Hepatocyte (in vitro differentiated cells): ENCODE measurements at regions not wholly inside any gene's neighbourhood (a gene's known extent, or its start where the extent isn't known, plus 50 kb on each side); places are given as distances from the start of the nearest gene placed in this dataset.
A peak's percentile ranks its signal among the peaks of the same experiment; 100 is the strongest.
"Not testable (repeated sequence)": the region's sequence is repeated elsewhere in the genome, so short reads cannot be mapped to it uniquely, and the experiment has no call there.

Source experiments
- DNase-seq: peaks from one replicate; pipeline ENCODE4 v3.0.0-alpha.2; 2016; ENCODE audit warnings: low spot score
- H2AFZ ChIP-seq: fragments of 200-600 bp; sonication (generic); 2 replicates; pipeline ENCODE4 v1.6.0; 2016; ENCODE audit warnings: antibody characterized with exemption, mild to moderate bottlenecking
- H3K27ac ChIP-seq: fragments of 200-600 bp; sonication (generic); 2 replicates; pipeline ENCODE4 v1.5.1; 2016; ENCODE audit warnings: mild to moderate bottlenecking
- H3K27me3 ChIP-seq: fragments of 200-600 bp; sonication (generic); 2 replicates; pipeline ENCODE4 v1.6.1; 2016
- H3K36me3 ChIP-seq: fragments of 200-600 bp; sonication (generic); replicated peaks from 2 replicates; pipeline ENCODE4 v1.5.1; 2016; ENCODE audit warnings: low read depth; ENCODE audit not compliant: insufficient read depth
- H3K4me1 ChIP-seq: fragments of 200-600 bp; sonication (generic); 2 replicates; pipeline ENCODE4 v1.5.1; 2016; ENCODE audit warnings: mild to moderate bottlenecking, moderate library complexity; ENCODE audit not compliant: insufficient read depth
- H3K4me2 ChIP-seq: fragments of 200-600 bp; sonication (generic); 2 replicates; pipeline ENCODE4 v1.6.0; 2016
- H3K4me3 ChIP-seq: fragments of 200-600 bp; sonication (generic); 2 replicates; pipeline ENCODE4 v1.5.1; 2016; ENCODE audit warnings: mild to moderate bottlenecking
- H3K79me2 ChIP-seq: fragments of 200-600 bp; sonication (generic); 2 replicates; pipeline ENCODE4 v1.6.0; 2017; ENCODE audit warnings: mild to moderate bottlenecking
- H3K9me2 ChIP-seq: fragments of 200-600 bp; sonication (generic); replicated peaks from 2 replicates; pipeline ENCODE4 v1.6.0; 2017; ENCODE audit warnings: mild to moderate bottlenecking; ENCODE audit not compliant: insufficient read depth
- H3K9me3 ChIP-seq: fragments of 200-600 bp; sonication (generic); 2 replicates; pipeline ENCODE4 v1.5.1; 2016; ENCODE audit warnings: low read depth, mild to moderate bottlenecking
- H4K20me1 ChIP-seq: fragments of 200-600 bp; sonication (generic); 2 replicates; pipeline ENCODE4 v1.6.0; 2016; ENCODE audit warnings: mild to moderate bottlenecking; ENCODE audit not compliant: insufficient read depth, poor library complexity, severe bottlenecking
- EZH2 ChIP-seq: fragments of 200-600 bp; sonication (generic); IDR thresholded peaks from 2 replicates; pipeline ENCODE4 v1.6.1; 2016; ENCODE audit warnings: antibody characterized with exemption, mild to moderate bottlenecking, borderline replicate concordance
- EZH2phosphoT487 ChIP-seq: fragments of 200-600 bp; sonication (generic); IDR thresholded peaks from one replicate; pipeline ENCODE4 v1.6.1; 2018; ENCODE audit warnings: antibody characterized with exemption, mild to moderate bottlenecking, low read depth, moderate library complexity; ENCODE audit not compliant: unreplicated experiment, severe bottlenecking
- WGBS: methylation state at CpG from one replicate; pipeline ENCODE4 v1.1.6; 2016; ENCODE audit warnings: low lambda C conversion rate; ENCODE audit errors: missing lambda C conversion rate; 5-methylcytosine and 5-hydroxymethylcytosine counted together
- TF ChIP-seq, protein P1 (sequence below): fragments of 200-600 bp; sonication (generic); IDR thresholded peaks from 2 replicates; pipeline ENCODE4 v1.5.1; 2016; ENCODE audit warnings: antibody characterized with exemption, mild to moderate bottlenecking; ENCODE audit not compliant: poor library complexity

GRCh38 chr14:21771671-21772070 is 98.1 kb upstream of the OR4E1 start:
- no peaks in the 10 kb centered on the region for H4K20me1 ChIP-seq
- H3K4me1 ChIP-seq: no peaks in the 10 kb centered on the region
- H3K4me2 ChIP-seq: no peak overlapping the region
- H3K9me3 ChIP-seq: no peaks in the 10 kb centered on the region
- no peak overlapping the region for H3K4me3 ChIP-seq
- no peak for DNase-seq
- TF ChIP-seq, protein P1, sequence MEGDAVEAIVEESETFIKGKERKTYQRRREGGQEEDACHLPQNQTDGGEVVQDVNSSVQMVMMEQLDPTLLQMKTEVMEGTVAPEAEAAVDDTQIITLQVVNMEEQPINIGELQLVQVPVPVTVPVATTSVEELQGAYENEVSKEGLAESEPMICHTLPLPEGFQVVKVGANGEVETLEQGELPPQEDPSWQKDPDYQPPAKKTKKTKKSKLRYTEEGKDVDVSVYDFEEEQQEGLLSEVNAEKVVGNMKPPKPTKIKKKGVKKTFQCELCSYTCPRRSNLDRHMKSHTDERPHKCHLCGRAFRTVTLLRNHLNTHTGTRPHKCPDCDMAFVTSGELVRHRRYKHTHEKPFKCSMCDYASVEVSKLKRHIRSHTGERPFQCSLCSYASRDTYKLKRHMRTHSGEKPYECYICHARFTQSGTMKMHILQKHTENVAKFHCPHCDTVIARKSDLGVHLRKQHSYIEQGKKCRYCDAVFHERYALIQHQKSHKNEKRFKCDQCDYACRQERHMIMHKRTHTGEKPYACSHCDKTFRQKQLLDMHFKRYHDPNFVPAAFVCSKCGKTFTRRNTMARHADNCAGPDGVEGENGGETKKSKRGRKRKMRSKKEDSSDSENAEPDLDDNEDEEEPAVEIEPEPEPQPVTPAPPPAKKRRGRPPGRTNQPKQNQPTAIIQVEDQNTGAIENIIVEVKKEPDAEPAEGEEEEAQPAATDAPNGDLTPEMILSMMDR: no peak
- TF ChIP-seq EZH2phosphoT487 (no peak), EZH2 (no peak)
- WGBS: 68% methylated on average over 1 of the region's 1 CpG
- H2AFZ ChIP-seq: no peak overlapping the region
- no peaks in the 10 kb centered on the region for H3K36me3 ChIP-seq
- H3K27me3 ChIP-seq: no peaks in the 10 kb centered on the region
- no peaks in the 10 kb centered on the region for H3K79me2 ChIP-seq
- no peaks in the 10 kb centered on the region for H3K9me2 ChIP-seq
- no peak overlapping the region for H3K27ac ChIP-seq

GRCh38 chr14:21768875-21769257 is 95.2 kb upstream of the OR4E1 start:
- TF ChIP-seq EZH2 (no peak), EZH2phosphoT487 (no peak)
- TF ChIP-seq, protein P1: no peak
- Histone ChIP-seq H3K4me1 (no peaks in the 10 kb centered on the region), H4K20me1 (no peaks in the 10 kb centered on the region), H3K79me2 (no peaks in the 10 kb centered on the region), H2AFZ (no peak overlapping the region), H3K9me3 (no peaks in the 10 kb centered on the region), H3K4me2 (no peak overlapping the region), H3K36me3 (no peaks in the 10 kb centered on the region), H3K27me3 (no peaks in the 10 kb centered on the region), H3K27ac (no peak overlapping the region), H3K4me3 (no peak overlapping the region), H3K9me2 (no peaks in the 10 kb centered on the region)
- WGBS: 74% methylated on average over 2 of the region's 2 CpGs
- DNase-seq: no peak

DNA sequence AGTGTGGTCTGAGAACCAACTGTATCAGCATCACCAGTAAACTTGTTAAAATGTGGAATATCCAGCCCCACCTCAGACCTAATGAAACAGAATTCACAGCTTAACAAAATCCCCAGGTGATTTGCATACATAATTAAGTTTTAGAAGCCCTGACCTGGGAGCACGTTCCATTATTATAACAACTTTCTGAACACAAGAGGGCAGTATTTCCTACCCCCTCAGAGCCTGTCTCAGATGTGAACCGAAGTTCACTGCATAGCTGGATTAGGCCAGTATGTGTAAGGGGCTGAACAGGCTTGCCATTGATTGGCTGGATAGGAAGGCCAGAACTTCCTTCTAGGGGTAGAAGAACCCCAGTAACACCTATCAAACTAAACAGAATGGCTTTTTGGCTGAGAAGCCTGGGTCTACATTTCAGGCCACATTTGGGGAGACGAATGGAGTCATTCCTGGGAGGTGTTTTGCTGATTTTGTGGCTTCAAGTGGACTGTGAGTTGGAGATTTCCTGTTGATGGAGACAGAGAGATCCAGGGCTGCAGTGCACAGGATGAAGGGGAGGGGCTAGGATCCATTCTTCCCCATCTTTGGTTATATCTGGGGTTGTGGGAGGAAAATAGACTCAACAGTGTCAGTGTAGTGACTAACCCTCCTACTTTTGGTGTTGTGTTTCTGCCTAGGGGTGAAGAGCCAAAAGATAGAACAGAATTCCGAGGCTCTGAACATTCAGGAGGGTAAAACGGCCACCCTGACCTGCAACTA is 94.7 kb upstream of the OR4E1 start:
- Histone ChIP-seq H3K4me1 (no peaks in the 10 kb centered on the region), H3K27me3 (no peaks in the 10 kb centered on the region), H2AFZ (no peak overlapping the region), H3K9me3 (no peaks in the 10 kb centered on the region), H4K20me1 (no peaks in the 10 kb centered on the region), H3K4me3 (no peak overlapping the region), H3K36me3 (no peaks in the 10 kb centered on the region), H3K4me2 (no peak overlapping the region), H3K79me2 (no peaks in the 10 kb centered on the region), H3K9me2 (no peaks in the 10 kb centered on the region), H3K27ac (no peak overlapping the region)
- 56% methylated on average over 5 of the region's 5 CpGs for WGBS
- DNase-seq: peak; percentile 55
- TF ChIP-seq EZH2phosphoT487: no peak
- TF ChIP-seq, protein P1: peak; percentile 43

GRCh38 chr14:21760360-21760759 is 86.7 kb upstream of the OR4E1 start:
- not testable (repeated sequence) for H4K20me1 ChIP-seq, H3K27ac ChIP-seq, H3K36me3 ChIP-seq, H3K9me2 ChIP-seq, H3K4me2 ChIP-seq, H3K27me3 ChIP-seq, H3K79me2 ChIP-seq, H3K4me1 ChIP-seq, H3K4me3 ChIP-seq, DNase-seq, H2AFZ ChIP-seq, H3K9me3 ChIP-seq
- WGBS: 58% methylated on average over 6 of the region's 6 CpGs
